ENCODE measurements at regions not wholly inside any gene's neighbourhood (a gene's known extent, or its start where the extent isn't known, plus 50 kb on each side); places are given as distances from the start of the nearest gene placed in this dataset.

DNA sequence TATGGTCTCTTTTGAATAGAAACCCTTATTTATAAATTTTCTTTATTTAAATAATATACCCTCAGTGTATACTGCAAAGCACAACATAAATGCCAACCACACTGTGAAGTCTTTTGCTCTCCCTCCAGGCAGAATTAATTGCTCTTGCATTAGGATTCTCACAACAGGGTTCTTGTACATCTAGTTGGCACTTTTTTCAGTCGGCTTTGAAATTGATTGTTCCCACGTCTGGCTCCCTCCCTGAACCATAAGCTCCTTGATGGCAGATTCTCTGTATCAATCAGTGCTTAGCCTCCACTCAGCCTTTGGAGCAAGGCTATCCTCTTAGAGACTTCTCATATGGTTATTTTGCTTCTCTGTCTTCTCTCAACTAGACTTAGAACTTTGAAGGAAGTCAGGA lies 288.0 kb upstream of the POU3F2 start:
- no peak for DNase-seq

DNA sequence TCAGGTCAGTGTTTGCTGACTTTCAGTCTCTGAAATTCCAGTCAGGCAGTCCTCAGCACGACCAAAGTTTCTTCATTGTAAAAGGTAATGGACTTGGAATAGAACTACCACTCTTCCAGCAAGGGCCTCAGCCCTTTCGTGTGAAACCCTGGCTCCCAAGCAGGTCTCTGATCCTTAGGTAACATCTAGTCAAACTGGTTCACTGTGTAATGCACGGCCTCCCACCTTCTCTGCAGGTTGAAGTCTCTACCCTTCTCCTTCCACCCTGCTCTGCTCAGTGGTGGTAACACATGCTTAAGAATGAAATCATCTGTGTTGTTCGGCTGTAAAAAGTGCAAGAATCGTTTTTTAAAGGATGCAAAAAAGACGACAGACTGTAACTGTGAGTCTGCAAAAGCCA lies 287.2 kb upstream of the POU3F2 start:
- DNase-seq = no peak

GRCh38 chr6:98547634-98548033 lies 286.7 kb upstream of the POU3F2 start:
- DNase-seq = no peak

- no peak for DNase-seq
These were observed 286.1 kb upstream of the POU3F2 start for GRCh38 chr6:98548301-98548700.

GRCh38 chr6:98560418-98560817 lies 274.0 kb upstream of the POU3F2 start:
- DNase-seq = no peak

GRCh38 chr6:98560841-98561240 lies 273.5 kb upstream of the POU3F2 start:
- no peak for DNase-seq

GRCh38 chr6:98566126-98566525 lies 268.2 kb upstream of the POU3F2 start:
- no peak for DNase-seq

DNA sequence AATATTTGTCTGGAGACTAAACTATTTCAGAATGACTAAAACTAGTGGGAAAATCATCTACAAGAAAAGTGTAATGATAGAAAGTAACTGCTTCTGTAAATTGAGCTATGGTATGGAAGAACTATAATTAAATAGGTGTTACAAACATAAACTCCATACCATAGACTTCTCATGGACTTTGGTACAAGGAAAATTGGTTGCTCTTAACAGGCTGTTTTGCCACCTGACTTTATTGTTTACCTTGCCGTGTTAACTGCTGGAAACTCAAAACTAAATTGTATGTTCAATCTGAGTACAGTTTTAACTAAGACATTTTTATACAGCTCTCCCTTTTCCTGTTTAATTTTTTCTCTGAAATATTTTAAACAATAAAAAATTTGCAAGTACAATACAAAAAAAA lies 261.8 kb upstream of the POU3F2 start:
- no peak for DNase-seq

DNA sequence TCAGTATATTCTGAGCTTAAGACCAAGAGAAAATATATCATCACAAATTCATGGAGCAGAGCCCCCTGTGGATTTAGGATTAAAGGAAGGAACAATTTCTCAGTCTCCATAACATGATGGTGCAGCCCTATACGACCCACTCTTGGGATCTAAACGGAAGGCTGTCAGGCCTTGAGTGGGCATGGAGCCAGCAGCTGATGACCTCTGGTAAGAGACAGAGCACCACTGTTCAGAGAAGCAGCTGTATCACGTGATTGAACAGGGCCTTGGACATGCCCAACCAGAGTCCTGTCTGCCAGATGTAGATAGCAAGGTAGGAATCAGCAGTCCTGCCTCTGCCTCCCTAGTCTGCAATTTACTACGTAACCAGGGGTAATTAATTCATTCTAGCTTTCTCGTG lies 259.4 kb upstream of the POU3F2 start:
- no peak for DNase-seq

DNA sequence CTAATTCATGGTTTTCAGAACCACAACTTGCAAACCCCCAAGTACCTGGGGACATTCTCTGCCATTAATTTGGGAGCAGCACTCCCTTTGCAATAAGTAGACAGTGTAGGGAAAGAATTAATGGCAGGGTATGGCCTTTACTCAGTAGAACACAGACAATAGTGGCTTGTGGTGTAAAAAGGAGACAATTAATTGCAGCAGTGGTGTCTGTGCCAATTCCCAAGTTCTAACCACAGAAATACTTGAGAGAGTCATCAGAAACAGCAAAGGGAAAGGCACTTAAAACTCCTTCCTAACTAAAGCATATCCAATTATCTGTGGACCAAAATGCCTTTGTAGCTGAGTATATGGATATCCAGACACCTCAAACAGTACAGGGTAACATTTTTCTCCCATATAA lies 257.6 kb upstream of the POU3F2 start:
- DNase-seq = no peak

DNA sequence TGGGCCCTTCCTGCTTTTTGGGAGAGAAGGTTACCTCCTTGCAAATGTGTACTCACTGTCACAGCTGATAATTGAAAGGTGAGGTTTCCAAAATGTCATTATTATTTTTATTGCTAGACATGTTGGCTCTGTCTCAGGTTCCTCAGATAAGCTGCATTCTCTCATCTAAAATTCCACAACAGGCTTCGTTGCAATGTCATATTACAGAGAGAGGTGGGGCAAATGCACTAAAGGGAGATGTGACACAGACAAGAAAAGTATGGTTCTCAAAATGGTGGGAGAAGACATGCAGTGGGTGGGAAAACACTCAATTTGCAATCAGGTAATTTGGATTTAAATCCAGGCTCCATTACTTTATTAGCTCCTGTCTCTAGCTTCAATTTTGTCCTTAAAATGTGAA lies 256.4 kb upstream of the POU3F2 start:
- no peak for DNase-seq

DNA sequence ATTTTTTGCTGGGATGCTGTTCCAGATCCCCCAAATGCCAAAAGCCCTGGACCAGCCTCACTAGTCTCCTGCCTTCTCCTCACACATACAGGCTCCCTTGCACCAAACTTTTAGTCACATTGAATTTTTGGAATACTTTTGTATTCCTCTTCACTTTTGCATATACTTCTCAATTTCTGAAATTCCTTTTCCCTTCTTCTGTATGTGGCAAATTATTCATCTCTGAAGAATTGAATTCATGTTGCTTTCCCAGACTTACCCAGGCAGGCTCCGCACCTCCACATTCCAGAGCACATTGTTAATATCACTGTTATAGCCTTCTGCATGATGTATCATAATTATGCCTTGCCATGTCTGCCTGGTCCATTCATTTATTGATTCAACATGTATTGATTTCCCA lies 255.3 kb upstream of the POU3F2 start:
- DNase-seq = no peak

DNA sequence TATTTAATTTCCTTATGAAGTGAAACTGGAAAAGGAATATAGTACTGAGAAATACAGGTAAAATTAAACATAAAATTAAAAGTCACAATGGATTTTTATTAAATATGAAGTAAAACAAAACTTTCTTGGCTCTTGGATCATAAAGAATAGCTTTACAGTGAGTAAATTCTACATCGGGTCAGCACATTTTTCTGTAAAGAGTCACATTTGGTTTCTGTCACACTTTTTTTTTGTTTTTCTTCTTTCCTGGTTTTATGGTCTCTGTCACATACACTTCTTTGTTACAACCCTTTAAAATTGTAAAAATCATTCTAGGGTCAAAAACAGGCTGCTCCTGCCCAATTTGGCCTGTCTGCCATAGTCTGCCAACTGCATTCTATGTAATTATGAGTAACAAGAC lies 254.4 kb upstream of the POU3F2 start:
- DNase-seq = no peak

- DNase-seq = no peak
These were observed 252.7 kb upstream of the POU3F2 start for GRCh38 chr6:98581705-98582104.

GRCh38 chr6:98583506-98583905 lies 250.9 kb upstream of the POU3F2 start:
- DNase-seq = no peak

DNA sequence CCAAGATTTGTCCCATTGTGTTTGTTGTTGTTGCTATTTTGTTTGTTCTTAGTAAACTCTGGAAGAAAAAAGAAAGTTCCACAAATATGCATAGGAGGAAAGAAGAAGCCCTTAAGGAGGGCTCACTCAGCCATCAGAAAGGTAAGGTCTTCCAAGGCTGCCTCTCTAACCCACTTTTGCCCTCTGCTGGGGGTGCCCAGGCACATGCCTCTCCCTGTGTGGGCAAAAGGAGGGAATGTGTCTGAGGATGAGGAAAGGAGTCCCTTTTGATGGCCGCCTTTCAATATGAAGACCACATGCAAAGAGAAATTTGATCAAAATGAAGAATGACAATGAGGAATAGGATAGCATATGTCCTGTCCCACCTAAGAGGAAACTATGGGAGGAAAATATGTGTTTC lies 248.2 kb upstream of the POU3F2 start:
- DNase-seq = no peak

- no peak for DNase-seq
These were observed 246.8 kb upstream of the POU3F2 start for GRCh38 chr6:98587555-98587954.

GRCh38 chr6:98589536-98589935 lies 244.8 kb upstream of the POU3F2 start:
- no peak for DNase-seq

DNA sequence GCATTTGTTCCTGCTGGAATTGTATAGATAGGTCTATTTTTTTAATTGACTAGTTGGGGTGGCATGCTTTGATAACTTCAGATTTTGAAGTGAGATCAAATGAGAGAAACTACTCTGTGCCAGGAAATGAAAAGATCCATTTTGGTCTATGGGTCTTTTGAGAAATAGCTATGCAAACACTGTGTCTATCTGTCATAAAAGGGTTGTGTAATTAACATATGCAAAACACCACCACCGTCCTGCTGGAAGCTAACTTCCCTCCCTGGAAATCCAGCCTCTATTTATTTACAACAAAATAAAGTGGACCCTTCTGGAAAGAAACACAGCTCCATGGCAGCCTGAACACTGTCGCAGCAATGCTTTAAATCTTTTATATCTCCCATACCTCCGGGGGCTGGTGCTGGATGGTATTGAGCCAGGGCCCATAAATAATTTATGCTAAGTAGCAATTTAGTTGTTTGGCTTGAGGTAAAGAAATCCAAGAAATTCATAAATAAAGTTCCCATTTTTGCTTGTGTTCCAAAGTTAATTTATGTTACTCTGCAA lies 244.2 kb upstream of the POU3F2 start:
- no peak for DNase-seq

DNA sequence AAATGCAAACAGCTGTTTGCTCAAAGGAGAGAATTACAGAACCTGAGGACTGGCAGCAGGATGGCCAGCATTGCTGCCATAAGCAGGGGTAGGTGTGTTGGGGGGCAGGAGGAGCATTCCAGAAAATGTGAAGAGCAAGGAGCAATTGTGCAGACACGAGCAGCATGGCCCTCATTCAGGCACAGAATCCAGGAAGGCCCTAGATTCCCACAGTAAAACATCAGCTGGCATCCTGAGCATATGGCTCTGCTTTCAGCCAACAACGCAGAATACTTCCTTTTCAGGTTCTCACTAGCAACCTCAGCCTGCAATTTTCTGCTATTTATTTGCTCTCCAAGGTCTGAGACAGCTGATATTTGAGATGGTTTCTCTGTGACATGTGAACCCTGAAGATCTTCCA lies 243.4 kb upstream of the POU3F2 start:
- DNase-seq = no peak

DNA sequence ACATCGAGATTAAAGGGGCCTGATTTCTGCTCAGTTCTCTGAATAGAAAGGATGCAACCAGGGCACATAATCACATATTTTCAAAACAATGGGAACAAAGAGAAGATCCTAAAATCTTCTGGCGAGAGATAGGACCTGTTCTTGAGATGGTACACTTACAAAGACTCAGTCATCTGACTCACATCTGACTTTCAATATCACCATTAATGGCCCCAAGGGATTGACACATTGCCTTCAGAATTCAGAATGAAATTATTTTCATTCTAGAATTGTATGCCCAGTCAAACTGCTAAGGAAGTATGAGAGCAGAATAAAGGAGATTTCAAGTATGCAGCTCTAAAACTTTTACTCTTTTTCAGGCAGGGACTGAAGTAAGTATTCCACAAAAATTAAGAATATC lies 240.7 kb upstream of the POU3F2 start:
- no peak for DNase-seq

- DNase-seq = no peak
These were observed 232.7 kb upstream of the POU3F2 start for GRCh38 chr6:98601716-98602115.

GRCh38 chr6:98605705-98606104 lies 228.7 kb upstream of the POU3F2 start:
- no peak for DNase-seq

GRCh38 chr6:98627129-98627775 lies 207.1 kb upstream of the POU3F2 start:
- DNase-seq = no peak
